ENCODE measurements at regions not wholly inside any gene's neighbourhood (a gene's known extent, or its start where the extent isn't known, plus 50 kb on each side); places are given as distances from the start of the nearest gene placed in this dataset.
"Not testable (repeated sequence)": the region's sequence is repeated elsewhere in the genome, so short reads cannot be mapped to it uniquely, and the experiment has no call there.

- H3K9me3 ChIP-seq, result no peaks in the 10 kb centered on the region
- H3K4me3 ChIP-seq, result no peak overlapping the region
- DNase-seq (ENCODE audit: extremely low spot score in 2 of 2), result no peak
- no peaks in the 10 kb centered on the region for H3K27me3 ChIP-seq
- intact Hi-C loops (cut with DNase I), result no loop called here
- TF ChIP-seq POLR2AphosphoS5 (IDR thresholded peaks at IDR 0.05; ENCODE audit: insufficient read depth in 1 of 2, low read depth in 1 of 2) (no peak), POLR2A (IDR thresholded peaks at IDR 0.05) (no peak), CTCF (IDR thresholded peaks at IDR 0.05) (no peak)
- H3K27ac ChIP-seq, result no peak overlapping the region
- H3K4me1 ChIP-seq, result peaks cover 6% of the 10 kb centered on the region
- no peaks in the 10 kb centered on the region for H3K36me3 ChIP-seq
Measured at GRCh38 chr6:28824793-28825731, 98.7 kb downstream of the TRIM27 start.

GRCh38 chr6:28825732-28826293 is 98.0 kb downstream of the TRIM27 start:
- Histone ChIP-seq H3K27ac (no peak overlapping the region), H3K4me1 (peaks cover 6% of the 10 kb centered on the region), H3K9me3 (no peaks in the 10 kb centered on the region), H3K4me3 (no peak overlapping the region), H3K27me3 (no peaks in the 10 kb centered on the region), H3K36me3 (no peaks in the 10 kb centered on the region)
- no peak for DNase-seq (ENCODE audit: extremely low spot score in 2 of 2)
- intact Hi-C loops (cut with DNase I), result no loop called here
- TF ChIP-seq CTCF (IDR thresholded peaks at IDR 0.05) (no peak), POLR2A (IDR thresholded peaks at IDR 0.05) (no peak), POLR2AphosphoS5 (IDR thresholded peaks at IDR 0.05; ENCODE audit: insufficient read depth in 1 of 2, low read depth in 1 of 2) (no peak)

GRCh38 chr6:28831683-28832082 is 92.1 kb downstream of the TRIM27 start:
- H3K9me3 ChIP-seq; H3K4me1 ChIP-seq; H3K27me3 ChIP-seq; H3K27ac ChIP-seq; H3K4me3 ChIP-seq; intact Hi-C loops (cut with DNase I); DNase-seq (ENCODE audit: extremely low spot score in 2 of 2); H3K36me3 ChIP-seq: not testable (repeated sequence)

- not testable (repeated sequence) for H3K9me3 ChIP-seq; DNase-seq (ENCODE audit: extremely low spot score in 2 of 2); H3K27ac ChIP-seq; H3K4me3 ChIP-seq; H3K36me3 ChIP-seq; H3K27me3 ChIP-seq
- peaks cover 16% of the 10 kb centered on the region for H3K4me1 ChIP-seq
- intact Hi-C loops (cut with DNase I), result loop anchor here (5.0 kb wide), 1 partner anchor 181 kb away; no protein-coding TSS in a partner anchor
Measured at GRCh38 chr6:28836703-28837102, 87.1 kb downstream of the TRIM27 start.

- H3K9me3 ChIP-seq, result no peaks in the 10 kb centered on the region
- no peak for TF ChIP-seq CTCF (IDR thresholded peaks at IDR 0.05)
- peak in 1 of 2 donors; percentile 71 for TF ChIP-seq POLR2AphosphoS5 (IDR thresholded peaks at IDR 0.05; ENCODE audit: insufficient read depth in 1 of 2, low read depth in 1 of 2)
- no peaks in the 10 kb centered on the region for H3K36me3 ChIP-seq
- H3K27ac ChIP-seq, result peak overlapping the region; percentile 73
- intact Hi-C loops (cut with DNase I), result loop anchor here (5.0 kb wide), 1 partner anchor 179 kb away; no protein-coding TSS in a partner anchor
- DNase-seq (ENCODE audit: extremely low spot score in 2 of 2), result no peak
- H3K4me1 ChIP-seq, result peaks cover 16% of the 10 kb centered on the region
- H3K27me3 ChIP-seq, result no peaks in the 10 kb centered on the region
- peak overlapping the region; percentile 44 to 61 for H3K4me3 ChIP-seq
Measured at GRCh38 chr6:28838289-28838633, 85.5 kb downstream of the TRIM27 start.
